Endothelial cell (in vitro differentiated cells): ENCODE measurements at regions not wholly inside any gene's neighbourhood (a gene's known extent, or its start where the extent isn't known, plus 50 kb on each side); places are given as distances from the start of the nearest gene placed in this dataset.

Experiments
- DNase-seq: peaks from one replicate; pipeline ENCODE4 v3.0.0; 2021; ENCODE audit warnings: low spot score
- H3K27ac Mint-ChIP-seq: one replicate; pipeline ENCODE4 v1.8.0; 2021; ENCODE audit warnings: mixed read lengths, inconsistent platforms; ENCODE audit not compliant: unreplicated experiment
- H3K27me3 Mint-ChIP-seq: one replicate; pipeline ENCODE4 v1.8.0; 2021; ENCODE audit warnings: mild to moderate bottlenecking, moderate library complexity, mixed read lengths, inconsistent platforms; ENCODE audit not compliant: unreplicated experiment
- H3K36me3 Mint-ChIP-seq: one replicate; pipeline ENCODE4 v1.8.0; 2021; ENCODE audit warnings: mild to moderate bottlenecking, low read depth, mixed read lengths, inconsistent platforms; ENCODE audit not compliant: unreplicated experiment
- H3K4me1 Mint-ChIP-seq: one replicate; pipeline ENCODE4 v1.8.0; 2021; ENCODE audit warnings: mild to moderate bottlenecking, mixed read lengths, inconsistent platforms; ENCODE audit not compliant: unreplicated experiment
- H3K4me3 Mint-ChIP-seq: one replicate; pipeline ENCODE4 v1.8.0; 2021; ENCODE audit warnings: mild to moderate bottlenecking, mixed read lengths, inconsistent platforms; ENCODE audit not compliant: unreplicated experiment
- H3K9me3 Mint-ChIP-seq: one replicate; pipeline ENCODE4 v1.8.0; 2021; ENCODE audit warnings: mixed read lengths, inconsistent platforms; ENCODE audit not compliant: unreplicated experiment
- TF ChIP-seq, protein P1 (sequence below): fragments of 200-600 bp; sonication (generic); IDR thresholded peaks from one replicate; pipeline ENCODE4 v1.5.0; 2021; ENCODE audit warnings: antibody characterized with exemption; ENCODE audit not compliant: unreplicated experiment

DNA sequence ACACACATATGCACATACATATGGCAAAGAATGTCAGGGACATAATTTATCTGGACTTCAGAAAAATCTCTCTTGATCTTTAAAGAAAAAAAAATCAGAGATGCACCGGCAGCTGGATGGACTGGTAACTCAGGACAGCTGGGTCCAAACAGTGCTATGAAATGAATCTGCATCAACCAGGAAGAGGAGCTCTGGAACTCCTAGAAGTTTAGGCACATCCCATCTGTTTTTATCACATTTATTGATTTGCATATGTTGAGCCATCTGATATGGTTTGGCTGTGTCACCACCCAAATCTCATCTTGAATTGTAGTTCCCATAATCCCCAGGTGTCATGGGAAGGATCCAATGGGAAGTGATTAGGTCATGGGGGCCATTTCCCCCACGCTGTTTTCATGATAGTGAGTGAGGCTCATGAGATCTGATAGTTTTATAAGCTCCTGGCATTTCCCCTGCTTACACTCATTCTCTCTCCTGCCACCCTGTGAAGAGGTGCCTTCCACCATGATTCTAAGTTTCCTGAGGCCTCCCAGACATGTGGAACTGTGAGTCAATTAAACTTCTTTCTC, 87.7 kb upstream of the AKIP1 start:
- Mint-ChIP-seq H3K4me3 (no peak overlapping the region), H3K36me3 (no peaks in the 10 kb centered on the region), H3K9me3 (no peaks in the 10 kb centered on the region), H3K4me1 (no peaks in the 10 kb centered on the region), H3K27me3 (no peaks in the 10 kb centered on the region), H3K27ac (no peak overlapping the region)
- DNase-seq: no peak
- TF ChIP-seq, protein P1, sequence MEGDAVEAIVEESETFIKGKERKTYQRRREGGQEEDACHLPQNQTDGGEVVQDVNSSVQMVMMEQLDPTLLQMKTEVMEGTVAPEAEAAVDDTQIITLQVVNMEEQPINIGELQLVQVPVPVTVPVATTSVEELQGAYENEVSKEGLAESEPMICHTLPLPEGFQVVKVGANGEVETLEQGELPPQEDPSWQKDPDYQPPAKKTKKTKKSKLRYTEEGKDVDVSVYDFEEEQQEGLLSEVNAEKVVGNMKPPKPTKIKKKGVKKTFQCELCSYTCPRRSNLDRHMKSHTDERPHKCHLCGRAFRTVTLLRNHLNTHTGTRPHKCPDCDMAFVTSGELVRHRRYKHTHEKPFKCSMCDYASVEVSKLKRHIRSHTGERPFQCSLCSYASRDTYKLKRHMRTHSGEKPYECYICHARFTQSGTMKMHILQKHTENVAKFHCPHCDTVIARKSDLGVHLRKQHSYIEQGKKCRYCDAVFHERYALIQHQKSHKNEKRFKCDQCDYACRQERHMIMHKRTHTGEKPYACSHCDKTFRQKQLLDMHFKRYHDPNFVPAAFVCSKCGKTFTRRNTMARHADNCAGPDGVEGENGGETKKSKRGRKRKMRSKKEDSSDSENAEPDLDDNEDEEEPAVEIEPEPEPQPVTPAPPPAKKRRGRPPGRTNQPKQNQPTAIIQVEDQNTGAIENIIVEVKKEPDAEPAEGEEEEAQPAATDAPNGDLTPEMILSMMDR: no peak

DNA sequence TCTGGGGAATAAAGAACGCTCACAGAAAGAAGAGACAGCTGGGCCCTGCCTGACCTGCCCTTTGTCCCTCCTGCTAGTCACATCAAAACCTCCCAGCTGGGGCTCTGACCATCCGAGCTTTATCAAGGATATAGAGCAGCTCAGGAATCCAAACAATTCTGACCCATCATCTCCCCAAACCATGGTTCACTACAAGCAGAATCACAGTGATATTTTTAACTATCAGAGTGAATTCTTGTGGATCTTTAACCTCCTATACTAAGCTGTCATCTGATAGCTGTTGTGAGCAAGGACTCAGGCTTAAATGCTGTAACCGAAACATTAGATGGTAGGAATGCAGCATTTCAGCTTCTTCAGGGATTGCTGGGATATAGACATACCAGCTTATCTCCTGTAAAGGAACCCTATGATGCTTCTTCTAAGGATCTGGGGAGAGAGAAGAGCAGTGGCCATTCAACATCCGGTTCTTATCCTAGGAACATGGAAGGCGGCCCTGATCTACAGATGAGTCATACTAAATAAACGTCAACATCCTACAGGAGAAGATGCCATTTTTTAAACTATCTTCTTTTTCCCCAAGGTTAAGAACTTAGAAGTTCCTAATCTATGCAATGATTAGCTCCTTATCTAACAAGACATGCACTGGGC, 84.7 kb upstream of the AKIP1 start:
- TF ChIP-seq, protein P1: no peak
- Mint-ChIP-seq H3K4me3 (no peak overlapping the region), H3K27ac (no peak overlapping the region), H3K27me3 (no peaks in the 10 kb centered on the region), H3K36me3 (no peaks in the 10 kb centered on the region), H3K4me1 (no peaks in the 10 kb centered on the region), H3K9me3 (no peaks in the 10 kb centered on the region)
- no peak for DNase-seq

DNA sequence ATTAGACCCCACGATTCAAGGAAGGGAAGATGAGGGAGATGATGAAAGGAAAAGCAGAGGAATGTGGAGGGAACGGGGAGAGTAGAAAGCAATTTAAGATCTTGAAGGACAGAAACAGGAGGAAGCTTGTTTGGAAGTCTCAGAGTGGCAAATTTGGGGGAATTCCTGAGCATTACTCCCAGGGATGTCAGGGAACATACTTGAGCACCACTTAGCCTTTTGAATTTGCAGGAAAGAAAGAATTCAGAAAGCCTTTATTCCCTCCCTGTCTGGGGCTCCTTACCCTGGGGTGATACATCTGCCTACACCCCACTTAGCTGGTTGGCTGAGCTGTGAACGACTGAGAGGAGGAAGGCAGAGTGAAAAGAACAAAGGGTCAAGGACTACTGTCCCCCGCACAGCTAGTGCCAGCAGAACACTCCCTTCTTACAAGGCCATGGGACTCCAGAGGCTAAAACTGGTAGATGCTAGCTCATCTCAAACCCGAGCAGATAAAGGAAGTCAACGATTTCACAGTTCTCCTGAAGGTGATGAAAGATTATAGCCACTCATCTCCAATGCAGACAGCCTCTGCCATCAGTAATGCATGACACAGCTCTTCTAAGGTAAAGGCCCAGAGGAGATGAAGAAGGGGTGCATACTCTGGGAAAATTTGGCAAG, 84.0 kb upstream of the AKIP1 start:
- H3K9me3 Mint-ChIP-seq: no peaks in the 10 kb centered on the region
- H3K36me3 Mint-ChIP-seq: no peaks in the 10 kb centered on the region
- no peak for DNase-seq
- H3K4me1 Mint-ChIP-seq: no peaks in the 10 kb centered on the region
- H3K27ac Mint-ChIP-seq: no peak overlapping the region
- no peaks in the 10 kb centered on the region for H3K27me3 Mint-ChIP-seq
- H3K4me3 Mint-ChIP-seq: no peak overlapping the region
- TF ChIP-seq, protein P1: no peak

DNA sequence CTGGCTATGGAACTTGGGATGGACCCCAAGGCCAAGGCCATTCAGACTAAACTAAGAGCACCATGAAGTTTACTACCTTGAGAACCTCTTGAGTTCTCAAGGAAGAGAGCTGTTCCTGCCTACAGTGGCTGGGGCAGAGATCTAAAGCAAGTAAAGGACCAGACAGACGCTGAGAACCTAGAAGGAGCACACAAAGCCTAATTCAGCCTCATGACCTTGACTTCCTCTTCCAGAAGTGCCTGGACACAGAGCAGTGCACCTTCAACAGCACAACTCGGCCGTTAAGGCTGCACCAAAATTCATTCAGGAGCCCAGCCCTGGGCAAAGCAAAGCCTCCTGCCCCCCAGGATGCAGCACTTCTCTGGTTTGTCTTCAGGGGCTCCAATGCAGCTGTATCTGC, 82.9 kb upstream of the AKIP1 start:
- Mint-ChIP-seq H3K27ac (no peak overlapping the region), H3K36me3 (no peaks in the 10 kb centered on the region), H3K4me3 (no peak overlapping the region), H3K4me1 (peaks cover 5% of the 10 kb centered on the region), H3K9me3 (no peaks in the 10 kb centered on the region), H3K27me3 (no peaks in the 10 kb centered on the region)
- no peak for DNase-seq
- TF ChIP-seq, protein P1: no peak
